Ureter (tissue), 1 donor: ENCODE measurements at regions not wholly inside any gene's neighbourhood (a gene's known extent, or its start where the extent isn't known, plus 50 kb on each side); places are given as distances from the start of the nearest gene placed in this dataset.

Experiments used
- DNase-seq: peaks from one replicate; pipeline ENCODE4 v3.0.0-alpha.2; 2020; ENCODE audit warnings: low spot score
- donor health status: DM: yes; HTN: yes; CAD: no.

DNA sequence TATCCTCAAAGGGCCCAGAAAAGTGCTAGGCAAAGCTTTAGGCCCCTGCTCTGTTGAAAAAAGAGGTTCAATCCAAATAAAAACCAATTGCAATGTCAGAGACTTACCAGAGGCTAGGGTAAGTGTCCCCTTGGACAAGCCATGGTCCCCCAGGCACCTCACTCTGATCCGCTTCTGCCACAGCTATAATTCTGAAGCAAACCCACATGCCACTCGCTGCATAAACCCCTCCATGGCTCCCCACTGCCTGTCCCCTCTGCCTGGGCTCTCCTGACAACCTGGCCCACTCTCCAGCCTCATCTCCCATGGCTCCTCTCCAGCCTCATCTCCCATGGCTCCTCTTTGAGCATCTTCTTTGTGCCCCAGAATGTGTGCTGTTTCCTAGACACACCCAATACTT lies 169.6 kb upstream of the TLE3 start:
- no peak for DNase-seq

- peak; percentile 85 for DNase-seq
Measured at GRCh38 chr15:70266412-70267121, 168.8 kb upstream of the TLE3 start.

GRCh38 chr15:70265986-70266385 lies 168.3 kb upstream of the TLE3 start:
- no peak for DNase-seq

- no peak for DNase-seq
Measured at GRCh38 chr15:70265466-70265978, 167.8 kb upstream of the TLE3 start.

DNA sequence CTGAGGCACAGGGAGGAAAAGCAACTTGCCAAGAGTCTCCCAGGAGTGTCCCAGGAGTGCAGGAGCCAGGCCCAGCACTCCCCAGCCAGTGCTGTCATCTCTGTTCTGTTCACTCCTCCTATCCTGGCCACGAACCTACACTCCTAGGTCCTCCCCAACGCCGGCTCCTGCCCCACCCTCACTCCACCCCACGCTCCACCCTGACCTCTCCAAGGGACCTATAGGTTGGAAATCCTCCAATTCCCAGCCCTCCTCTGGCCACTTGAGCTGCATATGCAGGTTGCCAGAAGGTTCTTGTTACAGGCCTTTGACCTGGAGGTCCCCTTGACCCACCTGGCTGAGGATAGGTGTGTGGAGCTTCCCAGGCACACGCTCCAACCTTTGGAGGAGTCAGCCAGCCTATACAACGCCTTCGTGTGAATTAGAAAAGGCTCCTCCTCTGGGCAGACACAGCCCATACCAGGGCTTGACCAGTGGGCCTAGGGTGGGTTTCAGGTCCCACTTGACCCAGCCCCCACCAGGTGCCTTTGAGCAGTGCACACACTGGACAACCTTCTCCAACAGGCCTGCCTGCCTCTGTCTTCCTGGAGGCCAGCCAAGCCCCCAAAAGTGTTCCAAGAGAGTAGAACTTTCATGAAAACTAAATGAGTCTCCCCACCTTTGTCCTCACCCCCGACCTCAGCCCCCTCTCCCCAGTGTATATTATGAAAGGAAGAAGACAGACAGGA lies 167.2 kb upstream of the TLE3 start:
- no peak for DNase-seq

DNA sequence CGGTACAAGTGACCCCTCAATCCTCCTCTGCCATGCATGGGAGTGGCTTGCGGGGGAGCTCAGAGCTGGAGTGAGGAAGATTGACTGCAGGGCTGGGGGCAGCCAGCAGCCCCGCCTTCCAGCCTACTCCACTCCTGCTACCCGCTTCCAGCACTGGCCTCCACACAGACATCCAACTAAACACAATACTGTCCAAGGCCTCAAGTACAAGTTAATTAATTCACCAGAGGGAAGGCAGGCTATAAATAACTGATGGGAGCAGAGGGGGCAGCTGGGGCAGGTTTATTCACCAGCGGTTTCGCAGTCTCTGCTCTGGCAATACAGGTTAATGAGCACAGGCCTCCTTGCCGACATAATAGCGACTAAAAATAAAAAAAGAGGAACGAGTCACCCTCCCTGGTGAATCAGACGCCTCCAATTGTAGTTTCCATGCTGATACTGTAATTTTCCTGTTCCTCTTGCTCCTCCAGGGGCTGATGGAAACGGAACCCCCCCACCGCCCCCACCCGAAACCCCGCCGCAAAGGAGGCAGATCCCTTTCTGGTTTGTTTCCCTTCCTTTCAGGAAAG lies 166.4 kb upstream of the TLE3 start:
- no peak for DNase-seq

DNA sequence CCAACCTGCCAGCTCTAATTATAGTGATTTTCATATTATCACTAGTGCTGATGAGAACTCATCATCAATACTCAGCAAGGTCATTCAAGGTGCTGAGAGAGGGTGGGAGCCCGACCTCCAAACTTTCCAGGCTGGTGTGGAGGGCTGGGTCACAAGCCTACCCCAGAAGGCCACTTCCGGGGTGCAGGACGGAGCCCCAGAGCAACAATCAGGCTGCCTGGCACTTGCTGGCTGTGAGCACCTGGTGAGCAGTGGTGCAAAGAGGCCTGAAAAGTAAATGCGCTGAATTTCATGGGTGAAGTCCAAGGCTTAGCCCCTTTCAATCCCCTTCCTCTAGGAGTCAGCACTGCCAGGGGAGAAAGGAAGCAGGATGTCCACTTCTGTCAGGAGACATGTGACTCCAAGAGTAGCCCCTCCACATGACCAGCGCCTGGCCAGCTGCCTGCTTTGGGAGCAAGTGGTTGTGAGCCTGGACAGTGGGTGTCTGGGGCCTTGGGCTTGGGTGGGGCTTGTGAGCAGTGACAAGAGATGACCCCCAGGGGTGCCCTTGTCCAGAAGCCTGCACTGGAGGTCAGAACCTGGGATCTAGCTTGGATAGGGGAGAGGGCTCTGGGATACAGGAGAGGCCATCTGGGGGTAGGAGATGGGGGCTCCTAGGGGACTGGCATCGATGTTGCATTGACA lies 165.0 kb upstream of the TLE3 start:
- no peak for DNase-seq

- DNase-seq = no peak
Measured at GRCh38 chr15:70262171-70262570, 164.5 kb upstream of the TLE3 start.

GRCh38 chr15:70261083-70261482 lies 163.4 kb upstream of the TLE3 start:
- no peak for DNase-seq

DNA sequence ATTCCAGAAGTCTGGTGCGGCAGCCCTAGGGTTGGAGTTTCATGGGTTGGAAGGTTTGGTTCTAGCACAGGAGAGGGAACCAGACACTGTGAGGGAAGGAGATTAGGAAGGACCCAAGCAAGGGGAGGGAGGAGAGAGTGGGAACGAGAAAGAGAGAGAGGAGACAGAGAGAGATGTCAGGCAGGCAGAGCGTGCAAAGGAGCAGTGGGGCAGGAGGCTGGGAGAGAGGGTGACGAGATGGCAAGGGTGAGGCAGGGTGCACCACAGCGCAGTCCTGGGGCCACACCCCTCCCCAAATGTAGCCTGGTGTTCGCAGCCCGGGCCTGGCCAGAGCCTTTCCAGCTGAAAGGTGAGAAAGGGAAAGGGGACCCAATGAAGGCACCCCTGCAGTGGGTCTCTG lies 162.9 kb upstream of the TLE3 start:
- DNase-seq = no peak

- DNase-seq = no peak
Measured at GRCh38 chr15:70259640-70260508, 162.2 kb upstream of the TLE3 start.

GRCh38 chr15:70259028-70259424 lies 161.3 kb upstream of the TLE3 start:
- DNase-seq = peak; percentile 72

- no peak for DNase-seq
Measured at GRCh38 chr15:70258369-70259027, 160.8 kb upstream of the TLE3 start.

DNA sequence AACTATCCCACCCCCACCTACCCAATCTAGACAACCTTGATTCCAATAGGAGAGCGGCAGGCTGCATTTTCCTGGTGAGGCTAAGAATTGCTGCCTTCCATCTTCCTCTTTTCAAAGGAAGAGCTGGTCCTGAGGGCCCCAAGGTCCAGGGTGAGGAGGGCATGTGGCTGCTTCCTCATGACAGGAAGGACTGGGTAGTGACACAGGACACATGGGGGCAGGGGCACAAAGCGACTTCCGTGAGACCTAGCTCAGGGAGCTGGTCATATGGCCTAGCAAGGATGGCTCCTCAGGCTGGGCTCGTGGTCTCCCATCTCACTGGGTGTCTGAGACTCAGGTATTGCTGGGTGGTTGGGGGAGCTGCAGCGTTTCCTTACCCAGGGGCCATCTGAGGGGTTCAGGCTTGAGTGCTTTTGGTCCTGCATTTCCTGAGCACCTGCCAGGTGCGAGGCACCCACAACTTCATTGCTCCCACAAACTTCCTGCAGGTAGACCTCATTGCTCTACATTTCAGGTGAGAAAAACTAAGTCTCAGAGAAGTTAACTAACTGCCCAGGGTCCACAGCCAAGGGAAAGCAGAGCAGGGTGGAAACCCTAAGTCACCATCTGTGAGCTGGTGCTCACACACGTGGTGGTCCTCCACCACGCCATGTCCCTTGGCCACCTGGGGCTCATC lies 160.0 kb upstream of the TLE3 start:
- DNase-seq = no peak

- DNase-seq = no peak
Measured at GRCh38 chr15:70257047-70257446, 159.3 kb upstream of the TLE3 start.

DNA sequence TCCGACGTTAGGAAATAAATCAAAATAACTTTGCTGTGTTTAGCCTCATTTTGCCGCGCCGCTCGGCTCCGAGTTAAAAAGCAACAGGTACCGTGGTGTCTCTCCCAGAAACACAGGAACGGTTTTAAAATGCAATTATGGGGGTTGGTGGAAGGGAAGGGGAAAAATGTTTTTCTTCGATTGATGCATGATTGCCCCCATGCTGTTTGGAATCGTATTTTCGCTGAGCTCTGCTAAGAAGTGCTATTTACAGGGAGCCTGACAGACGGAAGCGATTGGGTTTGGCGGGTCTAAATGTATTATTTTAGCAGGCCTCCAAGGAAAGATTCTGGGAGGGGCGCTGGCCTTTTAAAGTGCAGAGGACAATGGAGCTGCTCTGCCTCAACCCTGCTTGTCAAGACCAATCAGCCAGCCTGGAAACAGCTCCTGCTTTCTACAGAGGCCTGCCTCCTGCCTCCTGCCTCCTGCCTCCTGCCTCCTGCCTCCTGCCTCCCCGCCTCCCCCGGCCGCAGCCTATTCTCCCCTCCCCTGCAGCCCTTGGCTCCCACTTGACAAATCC lies 156.7 kb upstream of the TLE3 start:
- DNase-seq = no peak

DNA sequence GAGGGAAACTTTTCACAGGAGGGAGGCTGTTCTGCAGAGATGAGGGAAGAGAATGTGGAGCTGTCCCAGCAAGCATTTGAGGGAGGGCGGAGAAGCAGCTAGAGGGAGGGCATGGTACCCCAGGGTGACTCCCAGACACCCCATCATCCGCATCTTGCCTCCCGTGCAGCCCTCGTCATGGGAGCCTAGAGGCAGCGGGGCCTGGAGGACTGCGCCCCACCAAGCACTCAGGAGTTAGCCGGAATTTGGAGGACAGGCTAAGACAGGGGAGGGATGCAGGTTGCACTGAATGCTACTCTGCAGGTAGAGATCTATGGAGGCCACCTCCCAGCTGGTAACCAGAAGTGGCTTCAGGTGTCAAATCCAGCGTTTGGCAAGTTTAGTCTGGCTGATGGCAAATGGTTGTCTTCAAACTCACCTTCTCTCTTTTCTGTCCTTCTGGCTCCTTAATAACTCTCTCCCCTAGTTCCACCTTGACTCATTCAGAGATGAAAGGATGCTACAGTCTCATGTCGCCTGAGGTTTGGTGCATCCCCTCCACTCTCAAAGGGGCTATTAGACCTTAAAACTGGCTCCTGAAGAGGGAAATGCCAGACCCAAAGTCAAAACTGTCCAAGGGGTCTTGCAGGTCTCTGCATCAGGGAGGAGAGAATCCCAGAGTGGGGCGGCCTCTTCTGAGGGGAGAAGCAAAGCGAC lies 155.9 kb upstream of the TLE3 start:
- no peak for DNase-seq

DNA sequence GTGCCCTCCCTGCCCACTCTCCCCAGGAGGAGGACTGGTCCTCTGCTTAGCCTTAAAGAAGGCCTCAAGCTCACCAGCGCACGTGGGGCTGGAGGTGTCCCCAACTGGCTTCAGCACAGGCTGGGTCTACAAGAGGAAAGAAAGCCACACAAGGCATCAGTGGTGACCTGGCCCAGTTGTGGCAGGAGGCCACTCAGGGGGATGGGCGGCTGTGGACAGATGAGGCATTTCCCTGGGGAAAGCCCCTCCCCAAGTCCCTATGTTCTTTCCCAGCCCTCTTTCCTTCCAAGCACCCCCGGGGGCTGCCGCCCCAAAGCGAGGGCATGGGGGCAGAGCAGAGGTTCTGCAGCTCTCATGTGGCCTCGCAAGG lies 155.2 kb upstream of the TLE3 start:
- no peak for DNase-seq
